Heart left ventricle (tissue), 13 donors: ENCODE measurements at regions not wholly inside any gene's neighbourhood (a gene's known extent, or its start where the extent isn't known, plus 50 kb on each side); places are given as distances from the start of the nearest gene placed in this dataset.

Experiments used
- POLR2A ChIP-seq, 2 donors: fragments of 450-650 bp; IDR thresholded peaks; one replicate each; pipeline ENCODE4 v1.6.1; 2017; ENCODE audit warnings: antibody characterized with exemption in 2 of 2, mild to moderate bottlenecking in 2 of 2, moderate library complexity in 2 of 2
- TF ChIP-seq, protein P1 (sequence below), 12 donors: fragments of 200-600 bp; sonication (generic) in 4 of 12; IDR thresholded peaks; one replicate each; pipeline versions ENCODE4 v1.5.0 to v1.8.0; 2018 to 2022; ENCODE audit warnings: antibody characterized with exemption in 12 of 12, mild to moderate bottlenecking in 5 of 12
- donor health status: ischemic (EF 13 %, LVEDD 7.1; RV severe dilation, severe dysfunction).
- donor health status: DM: no; HTN: yes; CAD: no.
- donor health status: DM: no; HTN: no; CAD: no.
- donor health status: ischemic (EF 25% LVEDD 6.9; RV normal size, moderate dysfunction).
- donor health status: ischemic (EF 25% LVEDD 5.7; RV mildly dilated, moderate dysfunction).
- donor health status: ischemic (EF 35%, LVEDD 5.7; RV mildly dilated, moderate dysfunction).
- donor health status: nonischemic (EF 11% LVEDD 7.7; RV severe dilation, severe dysfunction).
- donor health status: DM: yes; HTN: yes; CAD: no.
- donor health status: PGD.
- donor health status: ischemic (EF 29% LVEDD 5.4; RV normal size, mild dysfunction).
- donor health status: nonischemic (EF 23%, LVEDD 6.1; RV moderate dilation, normal function).

DNA sequence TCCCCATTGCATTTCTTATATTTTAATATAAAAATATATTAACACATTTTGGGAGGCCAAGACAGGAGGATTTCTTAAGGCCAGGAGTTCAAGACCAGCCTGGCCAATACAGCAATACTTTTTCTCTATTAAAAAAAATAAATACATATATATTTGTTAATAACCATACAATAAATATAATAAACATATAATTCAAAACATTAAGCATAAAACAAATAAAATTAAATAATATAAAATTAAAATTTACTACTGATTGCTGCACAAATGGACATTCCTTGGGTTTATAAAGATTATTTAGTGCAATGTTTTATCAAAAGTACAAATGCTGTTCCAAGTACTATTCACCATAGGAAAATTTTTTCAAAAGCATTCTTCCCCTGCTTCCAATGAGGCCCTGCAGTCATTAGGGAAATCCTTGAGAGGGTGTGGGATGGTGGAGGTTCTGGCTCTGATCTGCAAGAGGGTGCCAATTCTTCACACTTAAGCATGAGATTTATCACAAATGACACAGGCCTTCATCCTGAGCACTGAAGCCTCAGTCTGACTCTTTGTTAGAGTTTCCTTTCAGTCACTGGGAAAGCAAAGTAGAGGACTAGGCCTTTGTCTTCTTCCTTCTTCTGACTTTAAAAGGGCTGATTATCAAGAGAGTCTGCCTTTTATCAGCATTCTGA is 596.7 kb downstream of the EPM2A start:
- no peak for TF ChIP-seq POLR2A (IDR thresholded peaks at IDR 0.05)
- TF ChIP-seq, protein P1, sequence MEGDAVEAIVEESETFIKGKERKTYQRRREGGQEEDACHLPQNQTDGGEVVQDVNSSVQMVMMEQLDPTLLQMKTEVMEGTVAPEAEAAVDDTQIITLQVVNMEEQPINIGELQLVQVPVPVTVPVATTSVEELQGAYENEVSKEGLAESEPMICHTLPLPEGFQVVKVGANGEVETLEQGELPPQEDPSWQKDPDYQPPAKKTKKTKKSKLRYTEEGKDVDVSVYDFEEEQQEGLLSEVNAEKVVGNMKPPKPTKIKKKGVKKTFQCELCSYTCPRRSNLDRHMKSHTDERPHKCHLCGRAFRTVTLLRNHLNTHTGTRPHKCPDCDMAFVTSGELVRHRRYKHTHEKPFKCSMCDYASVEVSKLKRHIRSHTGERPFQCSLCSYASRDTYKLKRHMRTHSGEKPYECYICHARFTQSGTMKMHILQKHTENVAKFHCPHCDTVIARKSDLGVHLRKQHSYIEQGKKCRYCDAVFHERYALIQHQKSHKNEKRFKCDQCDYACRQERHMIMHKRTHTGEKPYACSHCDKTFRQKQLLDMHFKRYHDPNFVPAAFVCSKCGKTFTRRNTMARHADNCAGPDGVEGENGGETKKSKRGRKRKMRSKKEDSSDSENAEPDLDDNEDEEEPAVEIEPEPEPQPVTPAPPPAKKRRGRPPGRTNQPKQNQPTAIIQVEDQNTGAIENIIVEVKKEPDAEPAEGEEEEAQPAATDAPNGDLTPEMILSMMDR (IDR thresholded peaks at IDR 0.05), result no peak
